ENCODE measurements at regions not wholly inside any gene's neighbourhood (a gene's known extent, or its start where the extent isn't known, plus 50 kb on each side); places are given as distances from the start of the nearest gene placed in this dataset.
A peak's percentile ranks its signal among the peaks of the same experiment; 100 is the strongest.

DNA sequence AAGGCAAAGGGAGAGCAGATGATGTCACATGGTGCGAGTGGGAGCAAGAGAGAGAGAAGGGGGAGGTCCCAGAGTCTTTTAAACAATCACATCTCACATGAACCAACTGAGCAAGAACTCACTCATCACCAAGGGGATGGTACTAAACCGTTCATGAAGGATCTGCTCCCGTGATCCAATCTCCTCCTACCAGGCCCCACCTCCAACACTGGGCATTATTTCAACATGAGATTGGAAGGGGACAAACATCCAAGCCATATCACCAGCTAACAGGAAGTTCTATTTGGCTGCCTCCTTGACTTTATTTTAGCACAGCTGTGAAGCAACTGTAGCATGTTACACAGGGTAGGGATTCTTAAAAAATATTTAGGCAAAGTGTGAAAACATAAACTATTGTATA is 102.5 kb downstream of the DDIT4L start:
- TF ChIP-seq, protein P1, sequence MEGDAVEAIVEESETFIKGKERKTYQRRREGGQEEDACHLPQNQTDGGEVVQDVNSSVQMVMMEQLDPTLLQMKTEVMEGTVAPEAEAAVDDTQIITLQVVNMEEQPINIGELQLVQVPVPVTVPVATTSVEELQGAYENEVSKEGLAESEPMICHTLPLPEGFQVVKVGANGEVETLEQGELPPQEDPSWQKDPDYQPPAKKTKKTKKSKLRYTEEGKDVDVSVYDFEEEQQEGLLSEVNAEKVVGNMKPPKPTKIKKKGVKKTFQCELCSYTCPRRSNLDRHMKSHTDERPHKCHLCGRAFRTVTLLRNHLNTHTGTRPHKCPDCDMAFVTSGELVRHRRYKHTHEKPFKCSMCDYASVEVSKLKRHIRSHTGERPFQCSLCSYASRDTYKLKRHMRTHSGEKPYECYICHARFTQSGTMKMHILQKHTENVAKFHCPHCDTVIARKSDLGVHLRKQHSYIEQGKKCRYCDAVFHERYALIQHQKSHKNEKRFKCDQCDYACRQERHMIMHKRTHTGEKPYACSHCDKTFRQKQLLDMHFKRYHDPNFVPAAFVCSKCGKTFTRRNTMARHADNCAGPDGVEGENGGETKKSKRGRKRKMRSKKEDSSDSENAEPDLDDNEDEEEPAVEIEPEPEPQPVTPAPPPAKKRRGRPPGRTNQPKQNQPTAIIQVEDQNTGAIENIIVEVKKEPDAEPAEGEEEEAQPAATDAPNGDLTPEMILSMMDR (IDR thresholded peaks at IDR 0.05; ENCODE audit: insufficient read depth, low read depth, low read length, missing control alignments) = no peak
- H3K4me3 ChIP-seq (ENCODE audit: low read depth, low read length) = no peak overlapping the region
- no peak for DNase-seq (ENCODE audit: low read depth)

DNA sequence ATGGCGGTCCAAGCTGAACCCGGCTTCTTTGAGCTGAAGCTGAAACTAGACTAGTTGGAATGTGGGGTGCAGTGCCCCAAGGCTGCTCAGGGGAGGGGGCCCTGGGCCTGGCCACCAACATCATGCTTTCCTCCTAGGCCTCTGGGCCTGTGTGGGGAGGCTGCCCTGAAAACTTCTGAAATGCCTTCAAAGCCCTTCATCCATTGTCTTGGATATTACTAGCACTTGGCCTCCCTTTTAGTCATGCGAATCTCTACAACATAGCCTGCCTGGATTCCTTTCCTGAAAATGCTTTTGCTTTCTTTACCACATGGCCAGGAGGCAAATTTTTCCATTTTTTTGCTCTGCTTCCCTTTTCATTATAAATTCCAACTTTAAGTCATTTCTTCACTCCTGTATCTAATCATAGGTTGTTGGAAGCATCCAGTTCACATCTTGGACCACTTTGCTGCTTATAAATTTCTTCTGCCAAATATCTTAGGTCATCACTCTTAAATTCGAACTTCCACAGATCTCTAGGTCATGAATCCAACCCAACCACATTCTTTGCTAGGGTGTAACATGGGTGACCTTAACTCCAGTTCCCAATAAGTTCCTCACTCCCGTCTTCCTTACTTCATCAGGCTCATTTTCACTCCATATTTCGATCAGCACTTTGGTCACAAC is 103.4 kb downstream of the DDIT4L start:
- DNase-seq (ENCODE audit: low read depth) = no peak
- H3K4me3 ChIP-seq (ENCODE audit: low read depth, low read length) = no peak overlapping the region
- TF ChIP-seq, protein P1 (IDR thresholded peaks at IDR 0.05; ENCODE audit: insufficient read depth, low read depth, low read length, missing control alignments) = no peak

DNA sequence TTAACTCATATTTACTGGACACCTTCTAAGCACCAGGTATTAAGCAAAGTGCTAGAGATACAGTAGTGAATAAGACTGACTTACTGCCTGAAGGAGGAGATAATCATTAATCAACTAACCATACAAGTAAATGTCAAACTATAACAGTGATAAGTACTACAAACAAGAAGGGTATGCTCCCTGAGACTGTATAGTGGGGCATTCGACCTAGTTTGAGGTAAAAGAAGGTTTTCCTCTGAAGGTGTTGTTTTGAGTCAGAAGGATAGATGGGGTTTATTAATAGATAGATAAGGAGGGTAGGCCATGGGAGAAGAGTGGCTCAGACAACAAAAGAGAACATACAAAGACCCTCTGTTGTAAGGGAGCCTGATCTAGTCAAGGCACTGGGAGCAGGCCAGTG is 105.4 kb downstream of the DDIT4L start:
- TF ChIP-seq, protein P1 (IDR thresholded peaks at IDR 0.05; ENCODE audit: insufficient read depth, low read depth, low read length, missing control alignments) = no peak
- no peak for DNase-seq (ENCODE audit: low read depth)
- H3K4me3 ChIP-seq (ENCODE audit: low read depth, low read length) = no peak overlapping the region

DNA sequence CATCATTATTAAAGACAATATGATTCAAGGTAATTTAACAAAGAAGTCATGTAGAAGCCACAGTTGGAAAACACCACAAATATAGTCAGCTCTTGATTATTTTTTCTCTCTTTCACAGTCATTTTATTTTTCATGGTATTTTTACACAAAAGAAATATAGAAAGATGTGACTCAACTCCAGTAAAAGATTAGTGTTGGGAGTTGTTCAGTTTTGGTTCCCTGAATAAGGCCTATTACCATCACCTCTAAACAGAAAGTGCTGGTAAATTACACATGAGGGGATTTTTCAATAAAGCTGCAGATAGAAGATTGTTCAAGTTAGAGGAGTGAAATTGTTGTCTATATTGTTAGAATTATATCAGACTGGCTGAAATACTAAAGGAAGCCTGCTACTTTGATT is 107.0 kb downstream of the DDIT4L start:
- TF ChIP-seq, protein P1 (IDR thresholded peaks at IDR 0.05; ENCODE audit: insufficient read depth, low read depth, low read length, missing control alignments) = no peak
- no peak for DNase-seq (ENCODE audit: low read depth)
- no peak overlapping the region for H3K4me3 ChIP-seq (ENCODE audit: low read depth, low read length)

DNA sequence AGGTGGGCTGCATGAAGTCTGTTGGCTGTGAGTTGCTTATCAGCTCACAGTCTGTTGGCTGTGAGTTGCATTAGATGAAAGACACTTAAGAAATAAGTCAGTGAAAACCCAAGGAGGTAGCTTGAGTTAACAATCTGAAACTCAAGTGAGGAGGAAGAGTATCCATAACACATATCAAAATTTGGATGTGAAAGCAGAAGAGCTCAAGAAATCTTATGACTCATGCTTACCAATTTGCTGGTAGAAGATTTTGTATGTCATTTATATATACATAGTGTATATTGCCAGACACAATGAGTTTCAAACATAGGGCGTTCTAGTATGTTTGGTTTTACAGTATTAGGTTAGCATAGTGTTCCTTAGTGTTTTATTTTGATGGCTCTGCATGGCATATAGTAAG is 107.4 kb downstream of the DDIT4L start:
- no peak overlapping the region for H3K4me3 ChIP-seq (ENCODE audit: low read depth, low read length)
- TF ChIP-seq, protein P1 (IDR thresholded peaks at IDR 0.05; ENCODE audit: insufficient read depth, low read depth, low read length, missing control alignments) = no peak

DNA sequence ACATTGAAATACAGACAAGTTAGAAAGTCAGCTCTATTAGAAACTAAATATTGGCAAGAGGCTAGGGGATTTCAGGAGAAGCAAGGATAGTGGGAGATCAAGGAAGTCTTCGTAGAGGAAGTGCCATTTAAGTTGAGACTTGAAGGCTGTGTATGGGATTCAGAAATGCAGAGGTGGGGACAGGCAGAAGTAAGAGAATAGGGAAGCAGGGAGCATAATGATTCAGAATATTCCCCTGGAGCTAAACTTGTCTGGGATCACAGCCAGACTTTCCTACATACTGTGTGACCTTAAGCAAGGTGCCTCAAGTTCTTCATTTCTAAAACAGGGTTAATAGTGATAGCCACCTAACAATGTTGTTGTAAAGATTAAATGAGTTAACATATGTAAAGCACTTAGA is 108.8 kb downstream of the DDIT4L start:
- DNase-seq (ENCODE audit: low read depth) = no peak

More for the DNA sequence above, 107.4 kb downstream of the DDIT4L start:
- DNase-seq (ENCODE audit: low read depth) = peak; percentile 18

More for the DNA sequence above, 108.8 kb downstream of the DDIT4L start:
- TF ChIP-seq, protein P1 (IDR thresholded peaks at IDR 0.05; ENCODE audit: insufficient read depth, low read depth, low read length, missing control alignments) = no peak
- no peak overlapping the region for H3K4me3 ChIP-seq (ENCODE audit: low read depth, low read length)

Measured in GM12865 (cell line).